Skeletal muscle cell (primary cell): ENCODE measurements at regions not wholly inside any gene's neighbourhood (a gene's known extent, or its start where the extent isn't known, plus 50 kb on each side); places are given as distances from the start of the nearest gene placed in this dataset.
A peak's percentile ranks its signal among the peaks of the same experiment; 100 is the strongest.

Source experiments
- DNase-seq: peaks from one replicate; pipeline ENCODE4 v3.0.0-alpha.2; 2010; ENCODE audit warnings: low read depth
- H3K4me3 ChIP-seq: 2 replicates; pipeline ENCODE4 v1.5.1; 2011; ENCODE audit warnings: low read depth, mild to moderate bottlenecking, control low read depth, low read length, moderate library complexity

DNA sequence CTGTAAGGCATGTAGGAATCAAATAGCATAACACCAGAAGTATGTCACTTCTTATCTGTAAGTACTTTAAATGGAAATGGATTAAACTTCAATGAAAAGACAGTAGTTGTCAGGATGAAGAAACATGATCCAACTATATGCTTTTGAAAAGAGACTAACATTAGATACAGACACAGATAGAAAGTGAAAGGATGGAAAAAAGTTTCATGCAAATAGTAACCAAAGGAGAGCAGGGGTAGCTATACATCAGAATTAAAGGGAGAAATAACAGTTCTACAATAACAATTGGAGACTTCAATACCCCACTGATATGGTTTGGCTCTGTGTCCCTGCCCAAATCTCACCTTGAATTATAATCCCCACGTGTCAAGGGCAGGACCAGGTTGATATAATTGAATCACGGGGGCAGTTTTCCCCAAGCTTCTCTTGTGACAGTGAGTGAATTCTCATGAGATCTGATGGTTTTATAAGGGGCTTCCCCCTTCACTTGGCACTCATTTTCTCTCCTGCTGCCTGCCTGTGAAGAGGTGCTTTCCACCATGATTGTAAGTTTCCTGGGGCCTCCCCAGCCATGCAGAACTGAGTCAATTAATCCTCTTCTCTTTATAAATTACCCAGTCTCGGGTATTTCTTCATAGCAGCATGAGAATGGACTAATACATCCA is 205.4 kb upstream of the CDH2 start:
- H3K4me3 ChIP-seq, result no peak overlapping the region
- DNase-seq, result no peak

DNA sequence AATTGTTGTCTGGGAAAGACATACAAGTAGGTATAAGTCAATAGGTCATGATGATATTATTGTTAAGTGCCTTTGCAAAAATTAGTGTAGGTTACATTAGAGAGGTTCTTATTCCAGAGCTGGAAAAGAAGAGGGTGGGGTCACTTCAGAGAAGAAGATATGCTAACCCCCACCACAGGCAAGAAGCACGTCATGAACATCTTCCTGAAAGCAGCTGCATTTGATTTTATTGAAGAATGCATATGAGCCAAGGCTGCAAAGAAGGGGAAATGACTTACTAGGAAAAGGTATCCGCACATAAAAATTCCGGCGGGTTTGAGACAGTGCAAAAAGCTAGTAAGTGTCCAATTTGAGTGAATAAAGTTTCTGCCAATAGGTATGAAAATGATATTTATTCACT is 195.3 kb upstream of the CDH2 start:
- no peak for DNase-seq
- no peak overlapping the region for H3K4me3 ChIP-seq

DNA sequence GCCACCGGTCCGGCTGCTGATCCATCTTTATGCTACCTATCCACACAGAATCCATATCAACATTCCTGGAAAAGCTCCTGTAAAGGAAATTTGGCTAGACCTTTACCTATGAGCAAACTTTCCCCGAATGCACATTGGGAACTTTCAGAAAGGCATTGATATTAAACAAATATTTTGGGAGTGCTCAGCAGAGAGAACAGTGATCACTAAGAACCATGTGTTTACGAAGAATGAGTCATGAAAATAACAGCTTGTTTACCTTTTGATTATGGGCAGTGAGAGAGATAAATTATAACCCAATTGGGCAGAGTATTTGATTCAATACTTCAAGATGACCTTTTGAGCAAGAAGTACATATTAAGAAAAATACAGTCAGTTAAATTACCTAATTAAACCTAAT is 189.7 kb upstream of the CDH2 start:
- no peak for DNase-seq
- no peak overlapping the region for H3K4me3 ChIP-seq

DNA sequence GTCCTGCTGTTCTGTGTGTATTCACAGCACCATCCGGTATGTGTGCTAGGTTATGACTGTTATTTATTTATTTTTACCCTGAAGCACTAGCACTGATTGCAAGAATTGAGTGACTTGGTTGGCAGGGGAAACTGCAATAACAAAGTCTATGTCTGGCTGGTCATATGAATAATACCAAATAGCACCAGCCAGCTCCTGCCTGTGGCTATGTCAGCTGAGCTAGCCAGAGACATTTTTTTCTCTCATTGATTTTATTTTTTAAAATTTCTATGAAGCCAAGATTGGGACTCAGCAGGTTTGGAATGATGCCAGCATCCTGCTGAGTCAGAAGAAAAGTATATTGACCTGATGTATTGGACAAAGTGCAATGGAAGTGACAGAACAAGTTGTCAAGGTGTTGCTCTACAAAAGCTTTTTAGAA is 188.5 kb upstream of the CDH2 start:
- H3K4me3 ChIP-seq, result no peak overlapping the region
- peak; percentile 7 for DNase-seq

DNA sequence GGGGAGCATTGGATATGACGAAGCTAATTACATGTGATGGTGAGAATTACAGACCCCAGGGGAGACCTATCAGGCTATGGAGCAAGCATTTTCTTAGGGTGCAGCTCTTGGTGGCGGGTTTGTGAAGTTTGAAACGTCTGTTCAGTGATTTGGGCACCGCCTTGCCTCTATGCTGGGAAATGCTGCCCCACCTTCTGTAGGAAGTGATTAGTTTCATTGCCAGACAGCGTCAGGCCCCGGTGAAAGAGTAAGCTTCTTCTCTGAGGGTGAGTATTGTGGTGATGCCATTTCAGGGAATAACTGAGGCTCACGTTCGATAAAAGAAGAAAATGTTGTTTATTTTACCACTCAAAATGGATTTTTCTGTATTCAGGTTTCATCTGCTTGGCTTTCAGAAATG is 186.2 kb upstream of the CDH2 start:
- DNase-seq, result no peak
- H3K4me3 ChIP-seq, result no peak overlapping the region

DNA sequence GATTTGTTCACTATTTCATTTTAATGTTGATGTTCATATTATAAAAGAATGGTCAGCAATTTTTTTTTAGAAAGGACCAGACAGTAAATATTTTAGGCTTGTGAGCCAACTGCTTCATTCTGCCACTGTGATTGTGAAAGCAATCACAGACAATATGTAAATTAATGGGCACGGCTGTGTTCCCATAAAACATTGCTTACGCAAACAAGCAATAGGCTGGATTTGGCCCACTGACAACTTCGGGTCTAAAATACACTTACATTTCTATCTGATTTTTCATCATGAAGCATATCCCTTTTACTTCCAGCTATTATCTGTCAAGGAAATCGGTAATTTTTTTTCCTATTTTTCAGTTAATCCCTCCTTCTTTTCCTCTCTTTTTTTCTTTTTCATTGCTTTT is 182.2 kb upstream of the CDH2 start:
- no peak for DNase-seq
- H3K4me3 ChIP-seq, result no peak overlapping the region

DNA sequence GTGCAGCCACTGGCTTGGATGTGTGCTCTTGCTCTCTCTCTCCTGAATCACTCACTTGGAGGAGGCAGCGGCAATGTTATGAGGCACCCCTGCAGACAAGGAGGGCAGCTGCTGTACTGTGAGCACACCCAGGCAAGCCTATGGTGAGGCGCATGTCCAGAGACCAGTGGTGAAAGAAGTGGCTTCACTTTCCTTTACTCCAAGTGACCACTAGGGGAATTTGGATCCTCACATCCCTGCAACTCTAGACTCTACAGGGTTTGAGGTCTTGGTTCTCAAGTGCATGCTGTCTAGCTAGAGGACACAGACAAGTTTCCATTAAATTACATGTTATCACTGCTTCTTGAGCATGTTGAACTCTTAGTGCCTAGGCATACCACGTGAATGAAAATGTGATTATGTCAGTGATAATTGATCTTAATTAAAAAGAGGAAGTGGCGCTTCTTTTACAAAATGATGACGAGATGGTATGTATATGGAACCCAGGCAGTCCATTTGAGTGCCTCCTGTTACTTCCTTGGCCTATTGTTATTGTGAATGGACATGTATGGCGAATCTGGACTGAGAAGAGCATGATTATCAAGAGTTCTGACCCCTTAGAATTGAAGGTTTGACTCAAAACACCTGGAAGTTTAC is 181.0 kb upstream of the CDH2 start:
- DNase-seq, result no peak

DNA sequence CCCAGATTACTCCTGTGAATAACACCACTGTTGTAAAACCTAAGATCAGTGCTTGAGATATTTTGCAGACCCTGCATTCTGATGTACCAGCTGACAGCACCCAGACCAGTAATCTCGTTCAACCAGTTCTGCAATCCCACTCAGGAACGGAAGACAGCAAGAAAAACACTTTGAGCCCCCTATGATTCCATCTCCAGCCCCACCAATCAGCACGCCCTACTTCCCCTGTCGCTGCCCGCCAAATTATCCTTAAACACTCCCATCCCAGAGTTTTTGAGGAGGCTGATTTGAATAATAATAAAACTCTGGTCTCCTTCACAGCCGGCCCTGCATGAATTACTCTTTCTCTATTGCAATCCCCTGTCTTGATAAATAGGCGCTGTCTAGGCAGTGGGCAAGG is 173.9 kb upstream of the CDH2 start:
- H3K4me3 ChIP-seq, result no peak overlapping the region
- DNase-seq, result no peak

More for the DNA sequence above, 181.0 kb upstream of the CDH2 start:
- H3K4me3 ChIP-seq, result no peak overlapping the region

DNA sequence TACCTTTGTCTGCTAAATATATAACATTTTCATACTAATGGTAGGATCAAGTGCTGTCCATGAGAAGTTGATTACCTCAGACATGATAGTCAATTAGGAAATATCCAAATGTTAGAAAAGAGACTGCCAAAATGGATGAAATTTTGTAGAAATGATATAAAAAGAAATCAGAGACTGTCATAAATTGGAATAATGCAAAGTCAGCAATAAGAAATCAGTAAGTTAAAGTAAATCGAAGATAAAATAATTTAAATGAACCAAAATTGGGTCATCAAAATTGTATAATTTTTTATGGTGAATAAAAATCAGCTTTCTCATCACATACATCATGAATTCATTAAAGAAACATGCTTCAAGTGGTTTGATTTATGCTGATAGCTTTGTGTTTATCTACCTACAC is 165.3 kb upstream of the CDH2 start:
- DNase-seq, result no peak
- H3K4me3 ChIP-seq, result no peak overlapping the region

DNA sequence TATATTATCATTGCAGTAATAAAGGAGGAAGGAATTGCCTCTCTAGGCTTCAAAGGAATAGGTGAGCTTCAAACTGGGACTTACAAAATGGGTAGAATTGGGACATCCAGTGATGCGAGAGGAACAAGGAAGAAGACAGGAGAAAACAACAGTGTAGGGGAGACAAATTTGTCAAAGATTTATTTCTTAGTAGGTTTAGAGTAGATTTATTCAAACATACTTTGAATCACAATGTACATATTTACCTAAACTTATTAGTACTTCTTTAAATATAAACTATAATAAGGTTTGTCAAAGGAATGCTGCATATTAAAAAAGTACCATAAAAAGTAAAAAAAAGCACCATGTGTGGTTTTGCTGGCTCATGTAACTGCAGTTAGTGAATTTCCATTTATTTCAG is 161.4 kb upstream of the CDH2 start:
- DNase-seq, result no peak
- no peak overlapping the region for H3K4me3 ChIP-seq

DNA sequence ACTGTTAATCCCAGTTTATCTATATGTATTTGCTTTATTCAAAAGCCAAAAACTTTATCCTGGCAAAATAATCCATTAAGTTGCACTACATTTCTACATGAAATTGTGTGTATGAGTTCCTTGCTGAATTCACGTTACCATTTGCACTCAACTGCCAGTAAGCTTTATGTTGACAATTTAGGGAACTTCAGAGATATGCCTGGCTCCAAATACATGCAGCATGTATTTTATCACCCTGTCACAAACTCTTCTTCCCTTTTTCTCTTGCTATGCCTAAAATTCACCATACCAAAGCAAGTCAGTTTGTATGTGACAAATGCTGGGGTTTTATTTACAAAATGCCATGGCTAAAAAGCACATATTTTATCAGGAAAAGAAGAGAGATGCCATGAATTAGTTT is 157.6 kb upstream of the CDH2 start:
- H3K4me3 ChIP-seq, result no peak overlapping the region
- no peak for DNase-seq

DNA sequence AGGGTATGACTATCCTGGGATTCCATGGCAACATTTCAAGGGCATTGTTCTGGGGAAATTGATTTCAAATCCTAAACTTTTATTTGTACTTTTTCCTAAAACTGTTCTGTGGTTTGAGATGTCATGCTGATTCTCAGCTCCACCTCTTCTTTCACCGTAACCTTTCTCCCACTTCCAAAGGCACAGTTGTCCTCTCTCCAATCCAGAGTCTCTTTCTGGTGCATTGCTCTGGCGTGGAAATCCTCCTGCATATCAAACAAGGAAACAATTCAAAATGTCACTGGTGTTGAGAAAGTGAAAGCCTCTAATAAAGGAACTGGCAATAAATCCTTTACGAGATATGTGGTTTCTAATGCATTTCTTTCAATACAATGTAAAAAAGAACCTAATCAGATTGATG is 155.1 kb upstream of the CDH2 start:
- H3K4me3 ChIP-seq, result no peak overlapping the region

DNA sequence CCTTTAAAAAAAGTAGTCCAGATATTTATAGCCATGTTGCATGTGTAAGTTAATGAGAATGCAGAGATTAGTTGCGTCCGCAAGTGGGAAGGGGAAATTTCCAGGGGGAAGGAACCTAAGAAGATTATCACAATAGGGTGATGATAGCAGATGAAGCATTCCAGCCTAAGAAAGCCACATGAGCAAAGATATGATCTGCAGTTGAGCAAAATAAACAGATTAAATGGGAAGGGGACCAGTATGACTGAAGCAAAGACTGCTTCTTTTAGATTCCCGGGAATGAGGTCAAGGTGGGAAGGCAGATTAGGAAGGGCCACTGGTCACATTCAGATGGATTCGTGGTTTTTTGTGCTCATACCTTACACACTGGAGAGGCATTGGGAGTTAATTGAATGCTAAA is 154.6 kb upstream of the CDH2 start:
- no peak for DNase-seq
- no peak overlapping the region for H3K4me3 ChIP-seq

More for the DNA sequence above, 155.1 kb upstream of the CDH2 start:
- no peak for DNase-seq

DNA sequence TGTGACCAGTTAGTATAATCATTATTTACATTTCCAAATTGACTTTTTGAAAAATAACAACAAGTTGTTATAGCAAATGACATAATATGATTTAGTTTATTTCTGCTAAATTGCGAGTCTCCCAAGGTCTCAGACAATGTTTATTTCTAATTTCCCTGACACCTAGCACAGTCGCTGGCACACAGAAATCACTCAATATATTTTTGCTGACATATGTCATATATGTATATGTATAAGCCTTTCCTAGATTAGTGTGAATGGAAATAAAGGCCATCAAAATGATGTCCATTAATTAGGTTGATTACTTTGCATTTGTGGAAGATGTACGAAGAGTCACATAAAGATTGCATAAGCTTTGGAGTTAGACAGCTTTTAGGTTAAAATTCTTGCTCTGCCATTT is 136.7 kb upstream of the CDH2 start:
- no peak overlapping the region for H3K4me3 ChIP-seq
- no peak for DNase-seq

DNA sequence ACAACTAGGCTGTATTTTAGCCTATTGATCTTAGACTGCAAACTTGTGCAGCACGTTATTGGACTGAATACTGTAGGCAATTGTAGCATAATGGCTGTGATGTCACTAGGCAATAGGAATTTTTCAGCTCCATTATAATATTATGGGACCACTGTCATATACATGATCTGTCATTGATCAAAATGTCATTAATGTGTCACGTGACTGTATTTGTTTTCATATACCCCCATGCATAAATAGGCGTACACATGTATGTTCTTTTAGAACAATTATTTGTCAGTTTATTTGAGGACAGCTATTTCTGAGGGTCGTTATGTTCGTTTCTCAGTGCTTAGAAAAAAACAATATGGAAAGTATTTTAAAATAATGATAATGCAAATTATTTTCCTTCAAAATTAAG is 111.9 kb upstream of the CDH2 start:
- no peak overlapping the region for H3K4me3 ChIP-seq
- no peak for DNase-seq

DNA sequence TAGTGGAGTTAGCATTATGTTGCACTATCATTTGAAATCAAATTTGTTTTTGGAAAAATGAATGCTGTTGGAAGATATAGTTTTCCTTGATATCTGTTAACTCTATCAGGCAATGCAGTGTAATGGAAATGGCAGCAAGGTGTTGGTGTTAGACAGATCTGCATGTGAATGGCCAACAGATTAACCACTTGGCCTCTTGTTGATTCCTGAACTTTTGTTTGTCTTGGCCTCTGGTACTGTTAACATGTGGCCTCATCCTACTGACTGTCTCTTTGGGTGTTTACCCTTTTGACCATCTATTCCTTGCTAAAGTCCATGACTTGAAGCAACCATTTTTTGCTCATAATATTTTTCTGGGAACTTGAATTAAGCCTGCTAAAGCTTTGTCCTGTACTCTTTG is 110.2 kb upstream of the CDH2 start:
- DNase-seq, result no peak
- H3K4me3 ChIP-seq, result no peak overlapping the region

DNA sequence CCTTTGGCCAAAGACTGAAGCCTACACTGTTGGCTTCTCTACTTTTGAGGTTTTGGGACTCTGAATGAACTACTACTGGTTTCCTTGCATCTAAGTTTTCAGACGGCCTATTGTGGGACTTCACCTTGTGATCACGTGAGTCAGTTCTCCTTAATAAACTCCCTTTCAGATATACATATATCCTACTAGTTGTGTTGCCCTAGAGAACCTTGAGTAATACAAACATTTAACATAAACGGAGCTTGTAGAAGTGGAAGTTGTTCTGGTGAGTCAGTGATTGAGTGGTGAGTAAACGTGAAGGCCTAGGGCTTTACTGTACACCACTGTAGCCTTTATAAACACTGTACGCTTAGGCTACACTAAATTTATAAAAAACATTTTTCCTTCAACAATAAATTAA is 107.2 kb upstream of the CDH2 start:
- DNase-seq, result peak; percentile 29
- H3K4me3 ChIP-seq, result no peak overlapping the region

DNA sequence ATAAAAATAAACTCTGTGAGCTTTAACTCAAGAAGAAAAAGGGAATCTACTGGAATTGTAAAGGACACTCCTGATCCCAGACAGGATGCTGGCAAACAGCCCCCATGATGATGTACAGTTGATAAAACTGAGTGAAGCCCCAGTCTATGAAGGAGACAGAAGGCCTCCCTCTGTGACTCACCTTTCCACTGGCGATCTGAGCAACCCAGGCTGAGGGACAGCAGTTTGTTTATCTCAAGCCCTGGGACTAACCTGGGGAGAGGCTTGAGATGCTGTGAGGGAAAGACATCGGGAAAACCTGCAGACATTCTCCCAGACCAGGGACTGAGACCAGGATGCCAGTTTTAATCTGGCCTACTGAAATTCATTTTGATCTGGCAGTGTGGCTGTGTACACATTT is 104.5 kb upstream of the CDH2 start:
- DNase-seq, result no peak
- H3K4me3 ChIP-seq, result no peak overlapping the region

DNA sequence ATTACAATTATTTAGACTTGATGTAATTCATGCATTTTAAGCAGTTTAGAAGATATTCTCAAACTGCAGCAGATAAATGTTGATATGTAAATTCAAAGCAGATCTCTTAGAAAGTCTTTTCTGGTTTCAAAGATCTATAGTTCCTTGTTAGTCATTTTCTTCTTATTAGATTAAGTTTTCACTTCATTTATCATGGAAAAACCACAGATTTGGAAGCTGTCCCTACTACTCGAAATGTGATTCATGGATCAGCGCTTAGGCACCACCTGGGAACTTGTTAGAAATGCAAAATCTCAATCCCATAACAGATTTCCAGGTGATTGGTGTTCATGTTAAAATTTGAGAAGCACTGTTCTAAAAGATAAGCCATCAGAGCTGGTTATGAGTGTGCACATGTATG is 92.8 kb upstream of the CDH2 start:
- H3K4me3 ChIP-seq, result no peak overlapping the region
- no peak for DNase-seq

DNA sequence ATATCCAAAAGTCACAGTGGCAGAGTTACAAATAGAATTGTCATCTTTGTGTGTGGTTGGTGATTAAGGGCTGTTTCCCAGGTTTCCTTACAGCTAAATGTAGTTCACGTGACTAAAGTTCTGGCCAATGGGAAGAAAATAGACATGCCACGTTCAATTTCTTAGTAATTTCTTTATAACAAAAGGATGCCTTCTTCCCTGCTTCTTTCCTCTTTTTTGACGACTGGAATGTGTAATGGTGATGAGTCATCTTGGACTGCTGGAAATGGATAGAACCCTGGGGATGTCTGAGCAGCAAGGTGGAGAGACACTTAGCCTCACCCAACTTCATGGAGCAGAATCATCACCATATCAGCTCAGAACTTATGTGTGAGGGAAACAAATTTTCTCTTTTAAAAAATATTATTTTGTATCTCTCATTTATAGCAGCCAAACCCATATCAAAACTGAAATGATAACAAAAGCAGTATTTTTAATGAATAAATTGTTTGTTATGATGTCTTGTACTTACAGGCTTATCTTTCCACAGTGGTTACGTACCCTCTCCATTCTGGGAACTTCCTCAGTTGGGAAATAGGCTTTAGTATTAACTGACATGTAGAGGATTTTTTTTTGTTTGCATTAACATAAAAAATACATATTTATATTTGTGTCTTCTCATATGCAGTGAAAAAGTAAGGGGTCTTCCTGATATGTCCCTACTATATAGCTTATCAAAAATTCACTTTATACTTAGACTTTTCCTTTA is 91.1 kb upstream of the CDH2 start:
- DNase-seq, result peak; percentile 39
- H3K4me3 ChIP-seq, result no peak overlapping the region

DNA sequence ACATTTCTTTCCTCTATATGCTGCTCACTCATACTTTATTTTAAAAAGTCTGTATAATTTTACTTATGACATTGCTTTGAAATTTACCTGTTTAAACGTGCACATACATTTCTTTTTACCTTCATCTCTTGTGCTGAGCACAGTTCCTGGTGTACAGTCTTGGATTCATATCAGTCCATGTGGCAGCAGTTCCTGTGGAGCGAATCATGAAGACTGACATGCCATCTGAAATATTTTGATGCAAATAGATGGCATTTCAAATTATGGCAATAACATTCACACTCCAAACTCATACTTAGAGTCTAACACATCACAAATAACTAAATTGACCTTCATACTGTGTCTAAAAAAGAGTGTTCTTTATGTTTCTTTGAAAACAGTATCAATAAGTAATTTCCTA is 90.3 kb upstream of the CDH2 start:
- no peak for DNase-seq
- no peak overlapping the region for H3K4me3 ChIP-seq
